Retinal pigment epithelial cell (primary cell): ENCODE measurements at regions not wholly inside any gene's neighbourhood (a gene's known extent, or its start where the extent isn't known, plus 50 kb on each side); places are given as distances from the start of the nearest gene placed in this dataset.

ENCODE experiments used
- DNase-seq: peaks from one replicate; pipeline ENCODE4 v3.0.0-alpha.2; 2010; ENCODE audit warnings: low read depth
- H3K4me3 ChIP-seq: 2 replicates; pipeline ENCODE4 v1.5.1; 2011; ENCODE audit warnings: mild to moderate bottlenecking, low read length, control low read depth, moderate library complexity
- TF ChIP-seq, protein P1 (sequence below): conservative IDR thresholded peaks from 2 replicates; pipeline ENCODE4 v1.5.1; 2011; ENCODE audit warnings: low read depth, low read length, control low read depth, inconsistent platforms

DNA sequence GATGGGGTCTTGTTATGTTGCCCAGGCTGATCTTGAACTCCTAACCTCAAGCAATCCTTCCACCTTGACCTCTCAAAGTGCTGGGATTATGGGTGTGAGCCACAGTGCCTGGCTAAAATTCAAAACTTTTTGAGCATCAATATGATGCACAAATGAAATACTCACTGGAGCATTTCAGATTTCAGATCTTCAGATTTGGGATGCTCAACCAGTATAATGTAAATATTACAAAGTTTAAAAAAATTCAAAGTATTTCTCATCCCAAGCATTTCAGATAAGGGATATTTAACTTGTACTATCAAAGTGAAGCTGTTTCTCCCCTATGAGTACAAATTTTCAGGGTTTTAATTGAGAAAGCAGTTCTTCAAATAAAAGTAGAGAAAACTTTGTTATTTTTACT lies 164.1 kb upstream of the CCDC68 start:
- H3K4me3 ChIP-seq, result no peak overlapping the region
- TF ChIP-seq, protein P1, sequence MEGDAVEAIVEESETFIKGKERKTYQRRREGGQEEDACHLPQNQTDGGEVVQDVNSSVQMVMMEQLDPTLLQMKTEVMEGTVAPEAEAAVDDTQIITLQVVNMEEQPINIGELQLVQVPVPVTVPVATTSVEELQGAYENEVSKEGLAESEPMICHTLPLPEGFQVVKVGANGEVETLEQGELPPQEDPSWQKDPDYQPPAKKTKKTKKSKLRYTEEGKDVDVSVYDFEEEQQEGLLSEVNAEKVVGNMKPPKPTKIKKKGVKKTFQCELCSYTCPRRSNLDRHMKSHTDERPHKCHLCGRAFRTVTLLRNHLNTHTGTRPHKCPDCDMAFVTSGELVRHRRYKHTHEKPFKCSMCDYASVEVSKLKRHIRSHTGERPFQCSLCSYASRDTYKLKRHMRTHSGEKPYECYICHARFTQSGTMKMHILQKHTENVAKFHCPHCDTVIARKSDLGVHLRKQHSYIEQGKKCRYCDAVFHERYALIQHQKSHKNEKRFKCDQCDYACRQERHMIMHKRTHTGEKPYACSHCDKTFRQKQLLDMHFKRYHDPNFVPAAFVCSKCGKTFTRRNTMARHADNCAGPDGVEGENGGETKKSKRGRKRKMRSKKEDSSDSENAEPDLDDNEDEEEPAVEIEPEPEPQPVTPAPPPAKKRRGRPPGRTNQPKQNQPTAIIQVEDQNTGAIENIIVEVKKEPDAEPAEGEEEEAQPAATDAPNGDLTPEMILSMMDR, result no peak
- no peak for DNase-seq

DNA sequence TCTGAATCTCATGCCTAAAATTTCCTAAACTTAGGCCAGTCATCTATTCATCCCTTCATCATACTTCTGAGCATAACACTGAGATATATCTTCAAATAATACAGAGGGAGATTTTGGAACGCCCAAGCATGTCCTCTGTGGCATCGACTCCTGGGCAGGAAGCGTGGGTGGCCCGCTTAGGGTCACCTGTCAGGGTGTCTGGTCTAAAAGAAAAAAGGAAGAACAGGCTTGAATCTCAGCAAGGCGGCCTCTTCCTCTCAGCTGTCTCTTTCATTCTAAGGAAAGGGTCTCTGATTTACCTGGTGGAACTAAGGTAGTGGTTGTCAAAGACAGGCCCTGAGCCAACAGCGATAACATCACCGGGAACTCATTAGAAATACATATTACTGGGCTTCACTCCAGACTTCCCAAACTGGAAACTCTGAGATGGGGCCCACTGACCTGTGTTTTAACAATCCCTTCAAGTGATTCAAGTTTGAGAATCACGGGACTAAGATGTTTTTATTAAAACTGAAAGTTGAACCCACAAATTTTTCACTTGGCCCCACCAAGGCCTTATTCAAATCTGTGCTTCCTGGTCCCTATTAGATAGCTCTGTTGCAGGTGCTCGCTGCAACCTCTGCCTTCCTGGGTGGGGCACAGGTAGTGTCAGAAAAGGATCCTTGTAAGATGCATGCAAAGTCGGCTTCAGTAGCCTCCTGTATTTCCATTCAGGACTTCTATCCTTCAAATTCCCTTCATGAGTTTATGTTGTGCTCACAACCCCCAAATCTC lies 162.3 kb upstream of the CCDC68 start:
- no peak overlapping the region for H3K4me3 ChIP-seq
- no peak for DNase-seq
- TF ChIP-seq, protein P1, result no peak

DNA sequence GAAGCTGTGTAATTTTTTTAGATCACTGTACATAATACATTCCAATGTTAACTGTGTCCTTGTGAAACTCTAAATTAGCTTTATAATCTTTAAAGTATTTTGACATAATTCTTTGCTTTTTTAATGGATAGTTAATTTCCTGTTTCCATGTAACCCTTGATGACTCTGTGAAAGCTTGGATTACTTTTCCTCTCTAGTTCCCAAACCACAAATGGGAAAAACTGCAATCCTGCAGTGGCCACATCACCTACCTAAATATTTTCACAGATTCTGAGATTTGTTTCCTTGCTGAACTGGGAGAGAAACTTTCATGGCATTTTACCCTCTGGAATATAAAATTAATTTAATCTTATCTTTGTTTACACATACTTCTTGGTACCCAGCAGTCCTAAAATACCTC lies 161.6 kb upstream of the CCDC68 start:
- DNase-seq, result no peak
- TF ChIP-seq, protein P1, result no peak
- no peak overlapping the region for H3K4me3 ChIP-seq

DNA sequence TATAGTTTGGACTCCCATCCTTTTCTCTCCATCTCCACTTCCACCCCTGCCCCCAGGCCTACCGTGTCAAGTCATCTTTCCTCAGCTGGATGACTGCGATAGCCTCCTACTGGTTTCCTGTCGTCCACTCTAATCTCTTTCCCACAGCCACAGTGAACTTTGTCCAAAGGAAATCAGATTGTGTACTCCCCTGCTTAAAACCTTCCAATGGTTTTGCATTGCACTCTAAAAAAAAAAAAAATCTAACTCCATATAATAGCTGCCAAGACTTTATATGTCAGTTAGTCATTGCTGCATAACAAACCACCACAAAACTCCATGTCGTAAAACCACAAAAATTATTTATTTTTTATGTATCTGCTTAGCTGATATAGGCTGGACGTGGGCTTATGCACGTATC lies 160.2 kb upstream of the CCDC68 start:
- TF ChIP-seq, protein P1, result no peak
- no peak for DNase-seq
- H3K4me3 ChIP-seq, result no peak overlapping the region

DNA sequence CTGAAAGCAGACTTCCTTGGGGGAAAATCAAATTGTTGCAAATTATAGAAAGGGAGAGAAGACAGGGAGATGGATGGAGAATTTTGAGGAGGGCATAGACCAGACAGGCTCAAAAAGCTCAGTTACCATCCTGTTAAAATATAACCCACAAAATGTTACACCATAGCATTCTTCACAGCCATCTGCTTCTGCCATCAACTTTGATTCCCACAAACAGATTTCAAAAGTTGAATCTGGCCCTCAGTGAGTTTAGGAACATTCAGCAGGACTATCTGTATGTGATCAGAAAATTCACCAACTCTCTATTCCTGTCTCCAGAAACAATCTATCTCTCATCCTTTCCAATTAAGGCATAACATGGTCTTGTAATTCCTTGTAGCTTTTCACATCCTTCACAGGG lies 159.8 kb upstream of the CCDC68 start:
- DNase-seq, result no peak
- TF ChIP-seq, protein P1, result no peak
- no peak overlapping the region for H3K4me3 ChIP-seq

DNA sequence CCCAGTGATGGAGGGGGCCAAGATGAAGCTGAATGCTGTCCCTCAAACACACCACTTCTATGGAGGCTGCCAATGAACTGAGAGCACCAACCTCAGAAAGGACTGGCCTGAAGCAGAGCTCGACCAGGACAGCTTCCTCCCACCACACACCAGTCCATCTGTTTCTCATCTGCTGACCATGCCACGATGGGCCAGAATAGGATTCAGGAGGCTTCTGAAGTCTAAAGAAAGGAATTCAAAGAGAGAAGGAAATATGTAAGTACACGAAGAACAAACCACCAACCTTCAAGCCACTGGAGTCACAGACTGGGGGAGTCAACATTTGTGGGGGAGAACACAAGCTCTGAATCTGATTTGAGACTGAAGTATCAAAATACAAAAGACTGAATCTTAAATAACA lies 157.6 kb upstream of the CCDC68 start:
- TF ChIP-seq, protein P1, result no peak
- DNase-seq, result no peak
- no peak overlapping the region for H3K4me3 ChIP-seq

DNA sequence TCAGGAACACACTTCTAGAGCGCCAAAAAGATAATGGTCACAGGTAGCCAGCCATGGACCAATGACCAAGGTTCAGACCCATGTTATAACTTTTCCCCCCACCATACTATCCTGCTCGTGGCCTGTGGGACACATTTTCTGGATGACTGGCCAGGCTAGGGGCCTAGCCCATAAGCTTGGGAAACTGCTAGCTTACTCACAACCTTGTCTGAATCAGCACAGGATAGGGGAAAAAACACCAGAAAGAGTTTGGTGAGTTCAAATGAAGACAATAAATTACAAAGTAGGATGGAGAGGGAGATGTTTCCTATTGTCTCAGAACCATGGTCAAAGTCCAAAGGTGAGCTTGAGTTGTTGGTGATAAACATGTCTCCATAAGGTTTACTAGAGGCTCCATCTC lies 156.3 kb upstream of the CCDC68 start:
- no peak for DNase-seq
- H3K4me3 ChIP-seq, result no peak overlapping the region
- TF ChIP-seq, protein P1, result no peak
